SW480 (cell line): ENCODE measurements at regions not wholly inside any gene's neighbourhood (a gene's known extent, or its start where the extent isn't known, plus 50 kb on each side); places are given as distances from the start of the nearest gene placed in this dataset.
A peak's percentile ranks its signal among the peaks of the same experiment; 100 is the strongest.
"Not testable (repeated sequence)": the region's sequence is repeated elsewhere in the genome, so short reads cannot be mapped to it uniquely, and the experiment has no call there.

Experiments used
- DNase-seq: peaks from one replicate; pipeline ENCODE4 v3.0.0-alpha.2; 2016; ENCODE audit warnings: low spot score

DNA sequence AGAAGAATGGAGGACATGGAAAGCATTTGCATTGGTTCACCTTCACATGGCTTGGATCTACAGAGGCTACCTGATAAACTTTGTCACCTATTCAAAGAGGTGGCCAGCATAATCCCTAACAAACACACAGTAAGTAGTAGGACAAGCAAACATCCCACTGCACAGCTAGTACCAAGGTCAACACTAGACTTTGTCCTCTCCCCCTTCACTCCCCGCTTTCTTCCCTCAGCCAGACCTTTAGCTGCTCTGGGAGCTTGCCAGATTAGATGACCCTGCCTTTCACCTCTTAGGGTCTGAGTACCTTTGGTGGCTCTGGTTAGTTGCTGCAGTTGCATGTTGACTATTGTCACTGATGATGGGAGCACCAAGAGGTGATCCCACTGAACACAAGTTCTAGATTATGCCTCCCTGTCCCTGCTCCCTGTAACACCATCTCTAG is 211.3 kb downstream of the CCDC74A start:
- DNase-seq, result not testable (repeated sequence)

DNA sequence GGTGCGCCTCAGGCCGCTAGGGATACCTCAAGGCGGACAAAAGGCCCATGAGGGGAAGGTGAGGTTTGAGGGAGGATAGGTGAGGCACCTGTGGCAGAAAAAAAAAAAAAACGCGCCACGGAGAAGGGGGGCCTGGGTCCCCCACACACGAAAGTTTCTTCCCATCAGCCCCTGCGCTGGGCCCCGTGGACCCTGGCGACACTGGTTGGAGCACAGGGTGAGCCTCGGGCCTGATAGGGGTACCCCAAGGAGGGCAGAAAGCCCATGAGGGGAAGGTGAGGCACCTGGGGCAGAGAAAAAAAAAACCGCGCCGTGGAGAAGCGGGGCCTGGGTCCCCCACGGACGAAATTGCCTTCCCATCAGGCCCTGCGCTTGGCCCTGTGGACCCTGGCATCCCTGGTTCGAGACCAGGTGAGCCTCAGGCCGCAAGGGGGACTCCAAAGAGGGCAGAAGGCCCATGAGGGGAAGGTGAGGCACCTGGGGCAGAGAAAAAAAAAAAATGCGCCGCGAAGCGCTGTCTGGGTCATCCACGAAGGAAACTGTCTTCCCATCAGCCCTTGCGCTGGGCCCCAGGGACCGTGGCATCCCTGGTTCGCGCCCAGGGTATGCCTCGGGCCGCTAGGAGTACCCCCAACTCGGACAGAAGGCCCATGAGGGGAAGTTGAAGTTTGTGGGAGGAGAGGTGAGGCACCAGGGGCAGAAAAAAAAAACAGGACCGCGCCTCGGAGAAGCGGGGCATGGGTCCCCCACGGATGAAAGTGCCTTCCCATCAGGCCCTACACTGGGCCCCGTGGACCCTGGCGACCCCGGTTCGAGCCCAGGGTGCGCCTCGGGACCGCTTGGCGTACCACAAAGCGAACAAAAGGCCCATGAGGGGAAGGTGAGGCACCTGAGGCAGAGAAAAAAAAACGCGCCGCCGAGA is 226.2 kb downstream of the CCDC74A start:
- no peak for DNase-seq

DNA sequence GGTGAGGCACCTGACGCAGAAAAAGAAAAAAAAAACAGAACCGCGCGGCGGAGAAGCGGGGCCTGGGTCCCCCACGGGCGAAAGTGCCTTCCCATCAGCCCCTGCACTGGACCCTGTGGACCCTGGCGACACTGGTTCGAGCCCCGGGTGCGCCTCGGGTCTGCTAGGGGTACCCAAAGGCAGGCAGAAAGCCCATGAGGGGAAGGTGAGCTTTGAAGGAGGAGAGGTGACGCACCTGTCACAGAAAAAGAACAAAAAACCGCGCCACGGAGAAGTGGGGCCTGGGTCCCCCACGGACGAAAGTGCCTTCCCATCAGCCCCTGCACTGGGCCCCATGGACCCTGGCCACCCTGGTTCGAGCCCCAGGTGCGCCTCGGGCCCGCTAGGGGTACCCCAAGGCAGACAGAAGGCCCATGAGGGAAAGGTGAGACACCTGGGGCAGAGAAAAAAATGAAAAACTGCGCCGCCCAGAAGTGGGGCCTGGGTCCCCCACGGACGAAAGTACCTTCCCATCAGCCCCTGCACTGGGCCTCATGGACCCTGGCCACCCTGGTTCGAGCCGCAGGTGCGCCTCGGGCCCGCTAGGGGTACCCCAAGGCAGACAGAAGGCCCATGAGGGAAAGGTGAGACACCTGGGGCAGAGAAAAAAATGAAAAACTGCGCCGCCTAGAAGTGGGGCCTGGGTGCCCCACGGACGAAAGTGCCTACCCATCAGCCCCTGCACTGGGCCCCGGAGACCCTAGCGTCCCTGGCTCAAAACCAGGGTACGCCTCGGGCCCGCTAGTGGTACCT is 227.4 kb downstream of the CCDC74A start:
- DNase-seq, result no peak

DNA sequence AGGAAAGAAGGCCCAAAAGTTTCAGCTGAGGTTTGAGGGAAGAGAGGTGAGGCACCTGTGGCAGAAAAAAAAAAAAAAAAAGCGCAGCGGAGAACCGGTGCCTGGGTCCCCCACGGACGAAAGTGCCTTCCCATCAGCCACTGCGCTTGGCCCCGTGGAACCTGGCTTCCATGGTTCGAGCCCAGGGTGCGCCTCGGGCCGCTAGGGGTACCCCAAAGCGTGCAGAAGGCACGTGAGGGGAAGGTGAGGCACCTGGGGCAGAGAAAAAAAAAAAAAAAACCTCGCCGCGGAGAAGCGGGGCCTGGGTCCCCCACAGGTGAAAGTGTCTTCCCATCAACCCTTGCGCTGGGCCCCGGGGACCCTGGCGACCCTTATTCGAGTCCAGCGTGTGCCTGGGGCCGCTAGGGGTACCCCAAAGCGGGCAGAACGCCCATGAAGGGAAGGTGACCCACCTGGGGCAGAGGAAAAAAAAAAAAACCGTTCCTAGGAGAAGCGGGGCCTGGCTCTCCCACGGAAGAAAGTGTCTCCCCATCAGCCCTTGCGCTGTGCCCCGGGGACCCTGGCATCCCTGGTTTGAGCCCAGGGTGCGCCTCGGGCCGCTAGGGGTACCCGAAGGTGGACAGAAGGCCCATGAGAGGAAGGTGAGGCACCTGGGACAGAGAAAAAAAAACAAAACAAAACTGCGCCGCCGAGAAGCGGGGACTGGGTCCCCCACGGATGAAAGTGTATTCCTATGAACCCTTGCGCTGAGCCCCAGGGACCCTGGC is 228.6 kb downstream of the CCDC74A start:
- no peak for DNase-seq

DNA sequence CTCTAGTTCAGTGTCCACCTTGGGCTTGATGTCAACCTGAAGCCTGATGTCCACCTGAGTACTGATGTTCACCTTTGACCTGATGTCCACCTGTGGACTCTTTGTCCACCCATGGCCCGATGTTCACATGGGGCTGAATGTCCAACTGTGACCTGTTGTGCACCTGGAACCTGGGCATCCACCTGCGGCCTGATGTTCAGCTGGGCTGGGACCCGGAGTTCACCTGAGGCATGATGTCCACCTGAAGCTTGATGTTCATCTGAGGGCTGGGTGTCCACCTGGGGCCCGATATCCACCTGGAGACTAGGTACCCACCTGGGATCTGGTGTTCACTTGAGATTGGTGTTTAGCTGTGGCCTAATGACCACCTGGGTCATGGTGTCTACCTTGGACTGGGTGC is 231.3 kb downstream of the CCDC74A start:
- not testable (repeated sequence) for DNase-seq

DNA sequence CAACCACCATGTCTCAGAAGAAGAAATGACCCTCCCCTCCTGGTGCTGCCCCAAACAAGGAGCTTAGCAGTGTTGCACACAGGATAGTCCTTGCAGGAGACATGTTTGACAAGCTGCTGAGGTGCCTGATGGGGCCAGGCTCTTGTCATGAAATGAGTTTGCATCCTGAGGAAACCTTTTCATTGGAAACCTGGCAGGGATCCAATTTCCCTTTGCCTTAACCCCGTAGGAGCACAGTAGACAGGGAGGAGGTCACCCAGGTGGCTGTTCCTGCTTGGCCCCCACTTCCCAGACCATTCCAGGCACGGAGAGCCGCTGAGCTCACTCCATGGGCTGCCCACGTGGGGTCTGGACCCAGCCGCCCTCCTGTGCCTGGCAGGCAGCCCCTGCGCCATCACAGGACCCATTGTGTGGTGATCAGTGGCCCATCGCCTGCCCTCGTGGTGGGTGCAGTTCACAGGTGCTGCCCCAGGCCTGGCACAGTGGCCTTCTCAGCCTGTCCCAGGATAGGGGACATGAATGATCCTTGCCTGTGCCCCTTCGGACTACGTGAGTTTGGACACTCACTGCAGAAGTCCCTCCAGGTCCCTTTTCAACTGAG is 247.4 kb downstream of the CCDC74A start:
- DNase-seq, result not testable (repeated sequence)

DNA sequence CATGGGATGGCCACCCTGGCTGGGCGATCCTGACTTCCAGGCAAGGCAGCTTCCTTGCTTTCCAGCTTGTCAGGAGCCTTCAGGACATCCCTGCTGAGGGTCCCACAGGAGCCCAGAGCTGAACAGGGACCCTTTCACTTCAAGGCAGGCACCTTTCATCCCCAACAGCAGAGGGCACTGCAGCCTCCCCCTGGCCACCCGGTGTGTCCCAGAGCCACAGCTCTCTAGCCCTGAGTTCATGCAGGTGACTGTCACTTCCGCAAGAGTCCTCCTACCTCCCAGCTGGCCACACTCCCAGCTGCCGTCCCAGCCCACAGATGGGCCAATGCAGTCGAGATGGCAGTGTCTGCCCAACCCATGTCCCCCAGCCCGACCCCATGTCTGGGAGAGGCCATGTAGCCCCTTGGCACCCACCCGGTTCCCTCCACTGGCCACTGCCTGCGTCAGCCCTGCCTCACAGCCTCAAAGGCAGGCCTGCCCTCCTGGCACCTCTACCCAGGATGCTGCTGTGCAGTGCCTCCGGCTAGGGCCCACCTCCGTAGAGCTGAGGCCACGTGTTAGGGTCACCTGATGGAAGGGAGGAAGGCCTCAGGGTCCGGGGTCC is 248.3 kb downstream of the CCDC74A start:
- DNase-seq, result not testable (repeated sequence)

DNA sequence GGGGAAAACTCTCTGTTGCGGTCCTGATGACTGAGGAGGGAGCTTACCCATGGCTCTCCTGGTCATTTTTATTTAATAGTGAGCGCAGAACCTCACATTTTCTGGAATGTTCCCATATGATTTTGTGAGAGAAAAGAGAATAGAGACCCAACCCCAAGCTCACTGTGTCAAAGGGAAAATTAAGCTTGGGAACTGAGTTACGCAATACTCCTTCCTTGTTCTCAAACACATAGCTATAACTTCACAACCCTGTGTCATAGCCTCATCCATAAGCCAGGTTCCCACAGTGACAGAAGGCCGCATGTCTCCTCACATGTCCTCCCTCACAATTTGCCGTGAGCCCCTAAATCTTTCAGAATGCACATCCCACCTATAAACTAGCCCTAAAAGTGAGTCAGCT is 252.8 kb downstream of the CCDC74A start:
- not testable (repeated sequence) for DNase-seq

DNA sequence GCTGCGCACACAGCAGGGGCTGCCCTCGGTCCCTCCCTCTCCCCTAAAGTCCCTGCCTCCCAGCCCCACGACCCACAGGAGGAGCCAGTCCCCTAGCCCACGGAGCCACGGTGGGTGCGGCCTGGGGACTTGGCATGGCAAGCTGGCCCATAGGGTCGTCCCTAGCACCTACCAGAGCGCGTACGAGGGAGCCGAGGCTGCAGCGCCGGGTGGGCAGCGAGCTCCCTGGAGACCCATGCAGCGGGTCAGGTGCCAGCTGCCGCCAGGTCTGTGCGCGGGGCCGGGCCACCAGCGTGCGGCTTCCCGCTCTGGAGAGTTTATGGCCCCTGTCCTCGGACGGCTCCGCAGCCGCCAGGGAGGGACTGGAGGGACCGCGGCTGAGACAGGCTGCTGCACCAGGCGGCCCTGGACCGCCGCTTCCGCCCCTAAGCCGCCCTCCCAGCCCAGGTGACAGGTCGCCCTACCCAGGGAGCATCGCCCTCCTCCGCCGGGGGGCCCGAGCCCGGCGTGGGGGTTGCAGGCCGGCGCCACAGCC is 273.6 kb downstream of the CCDC74A start:
- DNase-seq, result no peak

DNA sequence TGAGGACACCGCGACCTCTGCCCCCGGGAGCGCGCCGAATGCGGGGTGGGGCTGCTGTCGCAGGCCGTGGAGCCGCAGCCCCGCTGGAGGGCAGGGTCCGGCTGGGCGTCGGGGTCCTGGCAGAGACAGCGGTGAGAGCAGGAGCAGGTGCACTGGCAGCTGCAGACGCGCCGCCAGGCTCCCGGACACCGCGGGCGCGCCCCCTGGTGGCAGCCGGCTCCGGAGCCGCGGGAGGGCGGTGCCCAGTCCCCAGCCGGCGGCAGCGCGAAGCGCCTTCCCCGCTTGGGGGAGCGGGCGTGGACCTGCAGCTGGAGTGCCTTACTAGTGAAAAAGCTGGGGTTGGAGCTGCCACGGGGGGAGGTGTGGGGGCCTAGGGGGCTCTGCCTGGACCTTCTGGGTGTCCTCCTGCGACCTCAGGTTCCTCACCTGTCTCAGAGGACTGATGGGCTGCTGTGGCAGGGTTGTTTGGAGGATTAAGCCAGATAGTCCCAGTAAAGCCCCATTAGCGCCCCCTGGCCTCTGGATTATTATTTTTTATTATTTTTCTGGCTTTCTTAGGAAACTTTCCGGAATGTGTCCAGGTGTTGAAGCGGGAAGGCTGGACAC is 274.2 kb downstream of the CCDC74A start:
- peak; percentile 37 for DNase-seq

DNA sequence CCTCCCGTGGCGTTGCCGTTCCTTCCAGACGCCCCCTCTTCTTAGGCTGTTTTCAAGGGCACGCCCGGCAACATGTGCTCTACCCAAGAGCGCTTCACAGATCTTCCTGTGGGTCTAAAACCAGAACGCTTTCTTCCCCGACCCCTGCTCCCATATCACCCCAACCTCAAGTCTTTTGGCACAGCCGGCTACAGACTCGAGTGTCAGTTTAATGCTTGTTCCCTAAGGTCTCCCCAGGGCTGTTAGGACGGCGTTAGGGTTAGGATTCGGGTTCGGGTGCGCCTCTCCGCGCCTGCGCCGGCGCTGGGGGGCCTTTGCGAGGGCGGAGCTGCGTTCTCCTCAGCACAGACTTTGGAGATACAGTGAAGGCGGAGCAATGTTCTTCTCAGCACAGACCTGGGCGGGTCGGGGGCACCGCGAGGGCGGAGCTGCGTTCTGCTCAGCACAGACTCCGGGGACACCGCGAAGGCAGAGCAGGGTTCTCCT is 274.7 kb downstream of the CCDC74A start:
- peak; percentile 9 for DNase-seq

DNA sequence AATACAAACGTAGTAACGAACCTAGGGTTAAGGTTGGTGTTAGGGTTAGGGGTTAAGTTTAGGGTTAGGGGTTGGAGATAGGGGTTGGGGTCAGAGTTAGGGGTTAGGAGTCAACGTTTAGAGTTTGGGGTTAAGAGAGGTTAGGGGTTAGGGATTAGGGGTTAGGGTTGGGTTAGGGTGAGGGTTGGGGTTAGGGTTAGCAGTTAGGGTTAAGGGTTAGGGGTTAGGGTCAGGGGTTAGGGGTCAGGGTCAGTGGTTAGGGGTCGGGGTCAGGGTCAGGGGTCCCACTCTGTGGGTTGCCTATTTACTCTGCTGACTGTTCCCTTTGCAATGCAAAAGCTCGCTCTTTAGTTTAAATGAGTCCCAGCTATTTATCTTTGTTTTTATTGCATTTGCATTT is 275.5 kb downstream of the CCDC74A start:
- not testable (repeated sequence) for DNase-seq

DNA sequence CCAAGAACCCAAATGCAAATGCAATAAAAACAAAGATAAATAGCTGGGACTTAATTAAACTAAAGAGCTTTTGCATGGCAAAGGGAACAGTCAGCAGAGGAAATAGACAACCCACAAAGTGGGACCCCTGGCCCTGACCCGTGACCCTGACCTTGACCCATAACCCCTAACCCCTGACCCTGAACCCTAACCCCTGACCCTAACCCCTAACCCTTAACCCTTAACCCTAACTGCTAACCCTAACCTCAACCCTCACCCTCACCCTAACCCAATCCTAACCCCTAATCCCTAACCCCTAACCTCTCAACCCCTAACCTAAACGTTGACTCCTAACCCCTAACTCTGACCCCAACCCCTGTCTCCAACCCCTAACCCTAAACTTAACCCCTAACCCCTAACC is 284.9 kb downstream of the CCDC74A start:
- DNase-seq, result not testable (repeated sequence)

DNA sequence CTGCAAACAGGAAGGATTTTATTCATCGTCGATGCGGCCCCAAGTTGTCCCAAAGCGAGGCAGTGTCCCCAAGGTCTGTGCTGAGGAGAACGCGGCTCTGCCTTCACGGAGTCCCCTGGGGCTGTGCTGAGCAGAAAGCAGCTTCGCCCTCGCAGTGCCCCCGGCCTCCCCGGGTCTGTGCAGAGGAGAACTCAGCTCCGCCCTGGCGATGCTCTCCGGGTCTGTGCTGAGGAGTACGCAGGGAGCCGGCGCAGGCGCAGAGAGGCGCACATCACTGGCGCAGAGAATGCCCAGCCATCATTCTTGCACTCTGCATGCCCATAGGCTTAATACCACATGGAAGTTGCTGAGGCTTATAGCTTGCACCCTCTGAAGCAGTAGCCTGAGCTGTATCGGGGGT is 285.7 kb downstream of the CCDC74A start:
- not testable (repeated sequence) for DNase-seq

DNA sequence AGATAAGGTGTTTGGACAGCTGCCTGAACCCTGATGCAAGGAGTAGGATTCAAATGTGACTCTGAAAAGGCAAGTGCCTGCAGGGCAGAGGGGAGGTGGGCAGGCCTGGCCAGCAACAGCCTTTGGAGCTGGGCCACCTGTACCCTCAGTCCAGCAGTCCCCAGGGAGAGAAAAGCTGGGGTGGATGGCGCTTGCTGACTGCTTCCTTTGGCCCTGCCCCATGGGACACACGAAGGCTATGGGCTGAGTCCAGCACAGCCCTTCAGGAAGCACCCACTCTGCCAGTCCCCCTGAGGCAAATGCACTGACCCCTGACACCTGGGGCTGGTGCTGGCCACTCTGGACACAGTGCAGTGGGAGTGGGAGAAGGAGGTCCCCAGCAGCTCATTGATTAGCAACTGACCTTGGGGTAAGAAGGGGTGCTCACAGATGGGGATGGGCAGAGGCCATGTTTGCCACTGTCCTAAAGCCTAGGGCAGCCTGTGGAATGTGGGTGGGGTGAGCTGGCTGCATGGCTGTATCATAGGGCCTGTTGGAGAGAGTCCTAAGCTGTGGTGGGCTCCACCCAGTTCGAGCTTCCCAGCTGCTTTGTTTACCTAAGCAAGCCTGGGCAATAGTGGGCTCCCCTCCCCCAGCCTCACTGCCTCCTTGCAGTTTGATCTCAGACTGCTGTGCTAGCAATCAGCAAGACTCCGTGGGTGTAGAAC is 290.7 kb downstream of the CCDC74A start:
- DNase-seq, result not testable (repeated sequence)

DNA sequence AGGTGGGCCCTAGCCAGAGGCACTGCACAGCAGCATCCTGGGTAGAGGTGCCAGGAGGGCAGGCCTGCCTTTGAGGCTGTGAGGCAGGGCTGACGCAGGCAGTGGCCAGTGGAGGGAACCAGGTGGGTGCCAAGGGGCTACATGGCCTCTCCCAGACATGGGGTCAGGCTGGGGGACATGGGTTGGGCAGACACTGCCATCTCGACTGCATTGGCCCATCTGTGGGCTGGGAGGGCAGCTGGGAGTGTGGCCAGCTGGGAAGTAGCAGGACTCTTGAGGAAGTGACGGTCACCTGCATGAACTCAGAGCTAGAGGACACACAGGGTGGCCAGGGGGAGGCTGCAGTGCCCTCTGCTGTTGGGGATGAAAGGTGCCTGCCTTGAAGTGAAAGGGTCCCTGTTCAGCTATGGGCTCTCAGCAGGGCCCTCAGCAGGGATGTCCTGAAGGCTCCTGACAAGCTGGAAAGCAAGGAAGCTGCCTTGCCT is 294.6 kb downstream of the CCDC74A start:
- not testable (repeated sequence) for DNase-seq

DNA sequence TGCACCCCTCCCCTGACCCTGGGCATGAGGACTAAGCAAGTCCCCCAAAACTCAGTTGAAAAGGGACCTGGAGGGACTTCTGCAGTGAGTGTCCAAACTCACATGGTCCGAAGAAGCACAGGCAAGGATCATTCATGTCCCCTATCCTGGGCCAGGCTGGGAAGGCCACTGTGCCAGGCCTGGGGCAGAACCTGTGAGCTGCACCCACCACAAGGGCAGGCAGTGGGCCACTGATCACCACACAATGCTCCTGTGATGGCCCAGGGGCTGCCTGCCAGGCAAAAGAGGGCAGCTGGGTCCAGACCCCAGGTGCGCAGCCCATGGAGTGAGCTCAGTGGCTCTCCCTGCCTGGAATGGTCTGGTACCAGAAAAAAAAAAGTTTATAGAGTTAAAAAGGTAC is 295.4 kb downstream of the CCDC74A start:
- DNase-seq, result not testable (repeated sequence)

DNA sequence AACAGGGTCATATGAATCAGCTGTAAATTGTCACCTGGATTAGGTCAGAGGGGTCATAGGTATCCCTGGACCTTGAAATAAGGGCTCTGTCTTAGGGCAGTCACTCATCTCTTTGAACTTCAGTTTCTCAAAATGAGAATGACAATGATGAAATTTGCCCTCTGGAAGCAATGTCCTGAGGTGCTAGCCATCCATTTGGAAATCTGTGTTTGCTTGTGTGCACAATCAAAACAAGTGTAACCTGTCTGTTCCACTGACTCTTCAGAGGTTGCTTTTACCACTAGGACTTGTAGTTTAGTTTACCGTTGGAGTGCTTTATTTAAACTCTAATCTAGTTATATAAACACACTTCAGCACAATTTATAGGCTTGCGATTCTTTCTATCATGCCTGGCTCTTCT is 297.3 kb downstream of the CCDC74A start:
- not testable (repeated sequence) for DNase-seq

DNA sequence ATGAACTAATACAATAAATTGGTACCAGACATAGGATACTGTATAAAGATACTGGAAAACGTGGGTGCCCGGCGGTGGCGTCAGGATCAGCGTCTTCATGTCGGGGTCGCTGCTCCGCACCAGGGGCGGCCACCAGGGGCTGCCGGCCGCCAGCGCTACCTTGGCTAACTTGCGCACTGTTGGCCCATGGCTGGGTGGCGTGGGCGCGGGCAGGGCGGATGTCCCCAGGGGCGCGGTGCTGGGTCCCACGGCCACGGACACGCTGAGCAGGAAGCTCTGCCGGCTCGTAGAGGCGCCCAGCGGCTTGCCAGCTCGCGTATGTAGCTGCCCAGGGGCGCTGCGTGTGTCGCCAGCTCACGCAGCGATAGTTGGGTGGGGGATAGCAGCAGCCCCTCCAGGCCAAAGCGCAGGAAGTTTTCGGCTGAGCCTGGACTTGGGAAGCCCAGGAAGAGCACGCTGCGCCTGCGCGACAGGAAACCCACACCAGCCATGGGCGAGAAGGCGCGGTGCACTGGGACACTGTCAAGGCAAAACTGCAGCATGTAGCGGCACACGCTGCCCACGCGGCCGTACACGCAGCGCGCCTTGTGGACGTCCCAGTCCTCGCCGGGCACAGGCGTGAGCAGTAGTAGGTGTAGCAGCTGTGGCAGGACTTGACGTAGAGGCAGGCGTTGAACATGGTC is 299.9 kb downstream of the CCDC74A start:
- no peak for DNase-seq
